ENCODE measurements at regions not wholly inside any gene's neighbourhood (a gene's known extent, or its start where the extent isn't known, plus 50 kb on each side); places are given as distances from the start of the nearest gene placed in this dataset.

- H3K9me3 Mint-ChIP-seq (ENCODE audit: low read depth): no peaks in the 10 kb centered on the region
- H3K36me3 Mint-ChIP-seq (ENCODE audit: low read depth): no peaks in the 10 kb centered on the region
- H3K4me1 Mint-ChIP-seq (ENCODE audit: low read depth): peaks cover 16% of the 10 kb centered on the region
- no peak overlapping the region for H3K27ac Mint-ChIP-seq (ENCODE audit: unreplicated experiment)
- H3K27me3 Mint-ChIP-seq (ENCODE audit: low read depth): no peaks in the 10 kb centered on the region
- DNase-seq (ENCODE audit: low spot score): no peak
- TF ChIP-seq CTCF (IDR thresholded peaks at IDR 0.05): no peak
- H3K4me3 Mint-ChIP-seq (ENCODE audit: unreplicated experiment): no peak overlapping the region
These were observed 628.0 kb upstream of the PCDH20 start for GRCh38 chr13:62043600-62043999.

- H3K9me3 Mint-ChIP-seq (ENCODE audit: low read depth): no peaks in the 10 kb centered on the region
- no peak for TF ChIP-seq CTCF (IDR thresholded peaks at IDR 0.05)
- H3K36me3 Mint-ChIP-seq (ENCODE audit: low read depth): no peaks in the 10 kb centered on the region
- no peak overlapping the region for H3K4me3 Mint-ChIP-seq (ENCODE audit: unreplicated experiment)
- H3K27me3 Mint-ChIP-seq (ENCODE audit: low read depth): no peaks in the 10 kb centered on the region
- DNase-seq (ENCODE audit: low spot score): no peak
- no peak overlapping the region for H3K27ac Mint-ChIP-seq (ENCODE audit: unreplicated experiment)
- H3K4me1 Mint-ChIP-seq (ENCODE audit: low read depth): peaks cover 24% of the 10 kb centered on the region
These were observed 625.2 kb upstream of the PCDH20 start for GRCh38 chr13:62040806-62041205.

GRCh38 chr13:62040078-62040477 is 624.4 kb upstream of the PCDH20 start:
- H3K27ac Mint-ChIP-seq (ENCODE audit: unreplicated experiment): no peak overlapping the region
- H3K4me3 Mint-ChIP-seq (ENCODE audit: unreplicated experiment): no peak overlapping the region
- no peak for DNase-seq (ENCODE audit: low spot score)
- no peak for TF ChIP-seq CTCF (IDR thresholded peaks at IDR 0.05)
- H3K36me3 Mint-ChIP-seq (ENCODE audit: low read depth): no peaks in the 10 kb centered on the region
- no peaks in the 10 kb centered on the region for H3K27me3 Mint-ChIP-seq (ENCODE audit: low read depth)
- H3K9me3 Mint-ChIP-seq (ENCODE audit: low read depth): no peaks in the 10 kb centered on the region
- peaks cover 24% of the 10 kb centered on the region for H3K4me1 Mint-ChIP-seq (ENCODE audit: low read depth)

- H3K4me3 Mint-ChIP-seq (ENCODE audit: unreplicated experiment): no peak overlapping the region
- no peaks in the 10 kb centered on the region for H3K9me3 Mint-ChIP-seq (ENCODE audit: low read depth)
- no peak overlapping the region for H3K27ac Mint-ChIP-seq (ENCODE audit: unreplicated experiment)
- TF ChIP-seq CTCF (IDR thresholded peaks at IDR 0.05): no peak
- no peak for DNase-seq (ENCODE audit: low spot score)
- H3K4me1 Mint-ChIP-seq (ENCODE audit: low read depth): peaks cover 24% of the 10 kb centered on the region
- no peaks in the 10 kb centered on the region for H3K27me3 Mint-ChIP-seq (ENCODE audit: low read depth)
- no peaks in the 10 kb centered on the region for H3K36me3 Mint-ChIP-seq (ENCODE audit: low read depth)
These were observed 622.6 kb upstream of the PCDH20 start for GRCh38 chr13:62038214-62038613.

- no peak for TF ChIP-seq CTCF (IDR thresholded peaks at IDR 0.05)
- no peaks in the 10 kb centered on the region for H3K27me3 Mint-ChIP-seq (ENCODE audit: low read depth)
- H3K36me3 Mint-ChIP-seq (ENCODE audit: low read depth): no peaks in the 10 kb centered on the region
- H3K4me3 Mint-ChIP-seq (ENCODE audit: unreplicated experiment): no peak overlapping the region
- peaks cover 24% of the 10 kb centered on the region for H3K4me1 Mint-ChIP-seq (ENCODE audit: low read depth)
- no peak overlapping the region for H3K27ac Mint-ChIP-seq (ENCODE audit: unreplicated experiment)
- no peaks in the 10 kb centered on the region for H3K9me3 Mint-ChIP-seq (ENCODE audit: low read depth)
- DNase-seq (ENCODE audit: low spot score): no peak
These were observed 620.3 kb upstream of the PCDH20 start for GRCh38 chr13:62035981-62036380.
